ENCODE measurements at regions not wholly inside any gene's neighbourhood (a gene's known extent, or its start where the extent isn't known, plus 50 kb on each side); places are given as distances from the start of the nearest gene placed in this dataset.

GRCh38 chr1:199811163-199811562, 216.3 kb upstream of the NR5A2 start:
- FAIRE-seq (no peak), DNase-seq (ENCODE audit: low read depth, low spot score) (no peak), ATAC-seq (no peak)
- Histone ChIP-seq H3K27me3 (replicated peaks in 1 of 2; ENCODE audit: control insufficient read depth in 2 of 2, insufficient read depth in 2 of 2, low read length in 1 of 2) (no peaks in the 10 kb centered on the region), H3K4me1 (ENCODE audit: control insufficient read depth, insufficient read depth, low read length) (no peaks in the 10 kb centered on the region), H3K4me2 (ENCODE audit: control insufficient read depth, insufficient read depth) (no peak overlapping the region), H3K9ac (ENCODE audit: control insufficient read depth, insufficient read depth, low read length) (no peak overlapping the region), H3K27ac (ENCODE audit: control insufficient read depth, insufficient read depth) (no peak overlapping the region), H3K4me3 (no peak overlapping the region), H3K79me2 (ENCODE audit: control insufficient read depth, insufficient read depth, low read length) (no peaks in the 10 kb centered on the region), H2AFZ (ENCODE audit: control insufficient read depth, low read depth, low read length) (no peak overlapping the region), H4K20me1 (ENCODE audit: control insufficient read depth, insufficient read depth) (no peaks in the 10 kb centered on the region), H3K9me3 (replicated peaks; ENCODE audit: control insufficient read depth, insufficient read depth, low read length) (no peaks in the 10 kb centered on the region), H3K36me3 (ENCODE audit: control insufficient read depth in 2 of 2, insufficient read depth in 2 of 2, low read length in 1 of 2) (no peaks in the 10 kb centered on the region)
- no TSS peak for BruUV-seq (replicated peaks)
- TF ChIP-seq ZNF24 (IDR thresholded peaks at IDR 0.05), result no peak
- no peak for TF ChIP-seq RFX5 (IDR thresholded peaks at IDR 0.05; ENCODE audit: low read depth, low read length)
- TF ChIP-seq NR2C2 (IDR thresholded peaks at IDR 0.05; ENCODE audit: borderline replicate concordance, control insufficient read depth, insufficient read length, low read depth), result no peak
- no peak for TF ChIP-seq EGR1 (IDR thresholded peaks at IDR 0.05; ENCODE audit: borderline replicate concordance in 1 of 2, low read depth in 2 of 2, low read length in 2 of 2)
- no peak for TF ChIP-seq TAF1 (IDR thresholded peaks at IDR 0.05; ENCODE audit: borderline replicate concordance, low read depth, low read length)
- TF ChIP-seq MTA2 (IDR thresholded peaks at IDR 0.05; ENCODE audit: low read depth), result no peak
- no peak for TF ChIP-seq ZSCAN29 (IDR thresholded peaks at IDR 0.05)
- TF ChIP-seq MTA3 (IDR thresholded peaks at IDR 0.05; ENCODE audit: borderline replicate concordance, low read length), result no peak
- no peak for TF ChIP-seq SMC3 (IDR thresholded peaks at IDR 0.05; ENCODE audit: borderline replicate concordance, low read length)
- TF ChIP-seq NFYA (IDR thresholded peaks at IDR 0.05; ENCODE audit: borderline replicate concordance, low read depth, low read length), result no peak
- TF ChIP-seq NRF1 (conservative IDR thresholded peaks at IDR 0.05; ENCODE audit: low read depth, low read length), result no peak
- no peak for TF ChIP-seq NFXL1 (IDR thresholded peaks at IDR 0.05; ENCODE audit: borderline replicate concordance)
- no peak for TF ChIP-seq ZZZ3 (IDR thresholded peaks at IDR 0.05; ENCODE audit: control insufficient read depth, insufficient read length, low read depth)
- TF ChIP-seq JUNB (IDR thresholded peaks at IDR 0.05), result no peak
- TF ChIP-seq PML (IDR thresholded peaks at IDR 0.05; ENCODE audit: low read length), result no peak
- POLR2A ChIA-PET, result no interaction called here
- SMC1A ChIA-PET (ENCODE audit: uncharacterized antibody, unreplicated experiment), result no interaction called here
- RAD21 ChIA-PET (ENCODE audit: unreplicated experiment), result no interaction called here
- 25% methylated on average over 5 of the region's 5 CpGs for WGBS (ENCODE audit: insufficient coverage, insufficient replicate concordance, low lambda C conversion rate, missing lambda C conversion rate)
- intact Hi-C loops (cut with micrococcal nuclease; ENCODE audit: unreplicated experiment) (no loop called here), in situ Hi-C loops (cut with MboI) (no loop called here)
- CTCF ChIA-PET, result no interaction called here
